ENCODE measurements at regions not wholly inside any gene's neighbourhood (a gene's known extent, or its start where the extent isn't known, plus 50 kb on each side); places are given as distances from the start of the nearest gene placed in this dataset.

DNA sequence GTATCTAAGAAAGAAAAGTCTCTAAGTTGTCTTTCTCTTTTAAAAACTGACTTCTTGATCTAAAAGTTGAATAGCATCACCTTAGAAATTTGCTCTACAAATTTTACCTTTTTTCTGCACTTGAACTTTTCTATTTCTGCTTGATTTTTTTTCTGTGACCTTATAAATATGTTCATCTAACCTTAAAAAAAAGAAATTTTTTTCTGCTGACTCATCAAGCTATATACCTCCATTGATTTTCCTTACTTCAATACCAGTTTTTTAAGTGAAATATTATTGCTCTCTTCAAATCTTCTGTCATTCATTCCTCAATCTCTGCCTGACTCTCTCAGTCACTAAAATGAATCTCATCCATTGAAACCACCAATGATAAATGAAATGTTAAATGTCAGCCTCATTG, 910.1 kb downstream of the GALC start:
- TF ChIP-seq, protein P1, sequence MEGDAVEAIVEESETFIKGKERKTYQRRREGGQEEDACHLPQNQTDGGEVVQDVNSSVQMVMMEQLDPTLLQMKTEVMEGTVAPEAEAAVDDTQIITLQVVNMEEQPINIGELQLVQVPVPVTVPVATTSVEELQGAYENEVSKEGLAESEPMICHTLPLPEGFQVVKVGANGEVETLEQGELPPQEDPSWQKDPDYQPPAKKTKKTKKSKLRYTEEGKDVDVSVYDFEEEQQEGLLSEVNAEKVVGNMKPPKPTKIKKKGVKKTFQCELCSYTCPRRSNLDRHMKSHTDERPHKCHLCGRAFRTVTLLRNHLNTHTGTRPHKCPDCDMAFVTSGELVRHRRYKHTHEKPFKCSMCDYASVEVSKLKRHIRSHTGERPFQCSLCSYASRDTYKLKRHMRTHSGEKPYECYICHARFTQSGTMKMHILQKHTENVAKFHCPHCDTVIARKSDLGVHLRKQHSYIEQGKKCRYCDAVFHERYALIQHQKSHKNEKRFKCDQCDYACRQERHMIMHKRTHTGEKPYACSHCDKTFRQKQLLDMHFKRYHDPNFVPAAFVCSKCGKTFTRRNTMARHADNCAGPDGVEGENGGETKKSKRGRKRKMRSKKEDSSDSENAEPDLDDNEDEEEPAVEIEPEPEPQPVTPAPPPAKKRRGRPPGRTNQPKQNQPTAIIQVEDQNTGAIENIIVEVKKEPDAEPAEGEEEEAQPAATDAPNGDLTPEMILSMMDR (IDR thresholded peaks at IDR 0.05) = no peak
- no peak for TF ChIP-seq EZH2 (IDR thresholded peaks at IDR 0.05)

All from neural progenitor cell (in vitro differentiated cells).